Mucosa of stomach (tissue), 1 donor: ENCODE measurements at regions not wholly inside any gene's neighbourhood (a gene's known extent, or its start where the extent isn't known, plus 50 kb on each side); places are given as distances from the start of the nearest gene placed in this dataset.

ENCODE experiments used
- H3K27me3 ChIP-seq: one replicate; pipeline ENCODE4 v1.7.0; 2013; ENCODE audit warnings: mild to moderate bottlenecking, low read length; ENCODE audit not compliant: control insufficient read depth, insufficient read depth
- H3K36me3 ChIP-seq: one replicate; pipeline ENCODE4 v1.7.0; 2013; ENCODE audit warnings: low read length; ENCODE audit not compliant: control insufficient read depth, insufficient read depth
- H3K4me1 ChIP-seq: one replicate; pipeline ENCODE4 v1.7.0; 2013; ENCODE audit warnings: mild to moderate bottlenecking, low read length; ENCODE audit not compliant: control insufficient read depth, insufficient read depth
- H3K4me3 ChIP-seq: one replicate; pipeline ENCODE4 v1.7.0; 2013; ENCODE audit warnings: low read length
- H3K9ac ChIP-seq: one replicate; pipeline ENCODE4 v1.7.0; 2013; ENCODE audit warnings: mild to moderate bottlenecking, low read length, moderate library complexity
- H3K9me3 ChIP-seq: one replicate; pipeline ENCODE4 v1.7.0; 2013; ENCODE audit warnings: mild to moderate bottlenecking, low read length, moderate library complexity; ENCODE audit not compliant: control insufficient read depth
- donor health status: Pancreatic carcinoma.

- Histone ChIP-seq H3K9me3 (no peaks in the 10 kb centered on the region), H3K36me3 (no peaks in the 10 kb centered on the region), H3K4me3 (no peak overlapping the region), H3K9ac (no peak overlapping the region), H3K4me1 (no peaks in the 10 kb centered on the region), H3K27me3 (no peaks in the 10 kb centered on the region)
Measured at GRCh38 chr11:119845305-119845704, 116.3 kb upstream of the NECTIN1 start.

- peaks cover under 1% of the 10 kb centered on the region for H3K27me3 ChIP-seq
- H3K4me3 ChIP-seq: no peak overlapping the region
- H3K9ac ChIP-seq: no peak overlapping the region
- H3K9me3 ChIP-seq: no peaks in the 10 kb centered on the region
- H3K36me3 ChIP-seq: no peaks in the 10 kb centered on the region
- no peaks in the 10 kb centered on the region for H3K4me1 ChIP-seq
Measured at GRCh38 chr11:119844808-119845207, 115.8 kb upstream of the NECTIN1 start.

DNA sequence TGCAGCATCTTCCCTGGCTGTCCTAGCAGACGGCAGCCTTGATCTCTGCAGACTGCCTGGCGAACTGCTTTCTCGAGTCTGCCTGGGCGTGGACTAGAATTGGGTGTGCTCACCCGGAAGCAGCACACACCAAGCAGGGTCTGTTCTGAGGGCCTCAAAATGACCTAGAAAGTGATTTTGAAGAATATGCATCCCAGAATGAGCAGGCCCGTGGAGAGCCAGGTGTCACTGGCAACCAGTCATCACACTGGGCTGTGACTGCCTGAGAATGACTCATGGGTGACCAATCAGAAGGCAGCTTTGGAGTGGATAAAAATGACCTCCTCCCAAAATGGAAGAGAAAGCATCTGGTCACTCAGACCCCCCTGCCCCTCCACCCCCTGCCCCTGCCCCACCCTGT lies 114.9 kb upstream of the NECTIN1 start:
- H3K4me1 ChIP-seq: no peaks in the 10 kb centered on the region
- H3K36me3 ChIP-seq: no peaks in the 10 kb centered on the region
- H3K27me3 ChIP-seq: peaks cover 4% of the 10 kb centered on the region
- H3K9ac ChIP-seq: no peak overlapping the region
- H3K9me3 ChIP-seq: no peaks in the 10 kb centered on the region
- no peak overlapping the region for H3K4me3 ChIP-seq

GRCh38 chr11:119842731-119843130 lies 113.7 kb upstream of the NECTIN1 start:
- Histone ChIP-seq H3K27me3 (peaks cover 7% of the 10 kb centered on the region), H3K9me3 (no peaks in the 10 kb centered on the region), H3K4me3 (no peak overlapping the region), H3K4me1 (no peaks in the 10 kb centered on the region), H3K36me3 (no peaks in the 10 kb centered on the region), H3K9ac (no peak overlapping the region)

DNA sequence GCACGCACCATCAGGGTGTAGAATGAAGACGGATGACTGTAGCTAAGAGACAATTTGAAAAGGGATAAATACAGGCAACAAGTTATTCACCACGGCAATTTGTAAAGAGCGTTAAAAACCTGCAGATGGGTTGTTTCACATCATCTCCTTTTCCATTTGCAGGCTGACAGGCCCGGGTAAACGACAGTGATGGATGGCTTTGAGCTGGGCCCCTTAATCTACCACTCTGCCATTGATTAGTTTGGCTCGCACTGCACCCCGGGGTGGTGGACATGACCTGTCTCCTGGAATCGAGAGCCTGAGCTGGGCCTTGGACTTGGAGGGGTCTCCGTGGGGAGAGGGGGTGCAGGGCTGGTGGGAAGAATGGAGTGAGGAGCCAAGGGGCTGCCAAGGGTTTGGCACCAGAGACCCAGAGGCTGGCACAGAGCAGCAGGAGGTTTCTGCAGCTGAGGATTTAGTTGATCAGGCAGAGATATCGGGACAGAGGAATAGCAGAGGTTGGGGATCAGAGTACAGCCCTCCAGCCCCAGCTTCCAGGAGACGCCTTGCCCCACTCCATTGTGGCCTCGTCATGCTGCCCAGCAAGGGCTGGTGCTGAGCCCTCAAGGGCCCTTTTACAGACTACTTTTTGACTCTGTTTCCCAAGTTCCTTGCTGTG lies 110.6 kb upstream of the NECTIN1 start:
- H3K4me3 ChIP-seq: no peak overlapping the region
- H3K9ac ChIP-seq: no peak overlapping the region
- H3K36me3 ChIP-seq: no peaks in the 10 kb centered on the region
- no peaks in the 10 kb centered on the region for H3K4me1 ChIP-seq
- no peaks in the 10 kb centered on the region for H3K9me3 ChIP-seq
- peaks cover 7% of the 10 kb centered on the region for H3K27me3 ChIP-seq

- H3K4me1 ChIP-seq: peaks cover 14% of the 10 kb centered on the region
- H3K36me3 ChIP-seq: no peaks in the 10 kb centered on the region
- H3K9ac ChIP-seq: no peak overlapping the region
- H3K4me3 ChIP-seq: no peak overlapping the region
- no peaks in the 10 kb centered on the region for H3K9me3 ChIP-seq
- peaks cover 7% of the 10 kb centered on the region for H3K27me3 ChIP-seq
Measured at GRCh38 chr11:119835753-119836152, 106.8 kb upstream of the NECTIN1 start.

DNA sequence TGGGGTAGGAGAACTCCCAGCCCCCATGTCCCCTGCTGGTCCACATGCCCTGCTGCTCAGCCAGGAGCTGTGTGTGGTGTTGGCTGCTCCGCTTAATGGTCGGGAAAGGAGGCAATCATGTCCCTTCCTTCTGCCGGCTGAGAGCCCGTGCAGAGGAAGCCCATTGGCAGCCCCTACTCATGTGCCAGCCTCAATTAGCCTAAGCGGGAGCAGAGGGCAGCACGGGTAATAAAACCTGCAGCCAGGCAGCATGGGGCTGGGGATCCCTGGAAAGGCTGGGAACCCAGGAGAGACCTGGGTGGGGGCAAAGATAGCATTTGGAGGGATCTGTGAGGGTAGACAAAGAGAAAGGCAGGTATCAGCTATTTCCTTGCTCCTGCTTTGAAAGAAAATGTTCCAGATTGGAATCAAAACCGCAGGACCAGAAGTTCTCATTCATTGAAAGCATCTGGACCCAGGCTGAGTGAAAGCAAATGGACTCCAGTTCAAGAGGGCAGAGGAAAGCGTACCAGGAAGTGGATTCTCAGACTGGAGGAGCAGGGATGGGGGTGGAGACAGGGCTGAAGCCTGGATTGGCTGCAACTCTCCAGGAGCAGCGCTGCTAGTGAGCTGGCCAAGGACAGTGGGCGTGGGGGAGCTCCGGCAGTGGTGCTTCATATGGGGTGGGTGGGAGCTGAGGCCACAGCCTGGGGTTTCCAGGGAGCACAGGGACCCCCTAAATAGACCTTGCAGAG lies 103.4 kb upstream of the NECTIN1 start:
- no peaks in the 10 kb centered on the region for H3K27me3 ChIP-seq
- H3K36me3 ChIP-seq: no peaks in the 10 kb centered on the region
- H3K4me1 ChIP-seq: peaks cover 14% of the 10 kb centered on the region
- no peak overlapping the region for H3K4me3 ChIP-seq
- no peak overlapping the region for H3K9ac ChIP-seq
- no peaks in the 10 kb centered on the region for H3K9me3 ChIP-seq

DNA sequence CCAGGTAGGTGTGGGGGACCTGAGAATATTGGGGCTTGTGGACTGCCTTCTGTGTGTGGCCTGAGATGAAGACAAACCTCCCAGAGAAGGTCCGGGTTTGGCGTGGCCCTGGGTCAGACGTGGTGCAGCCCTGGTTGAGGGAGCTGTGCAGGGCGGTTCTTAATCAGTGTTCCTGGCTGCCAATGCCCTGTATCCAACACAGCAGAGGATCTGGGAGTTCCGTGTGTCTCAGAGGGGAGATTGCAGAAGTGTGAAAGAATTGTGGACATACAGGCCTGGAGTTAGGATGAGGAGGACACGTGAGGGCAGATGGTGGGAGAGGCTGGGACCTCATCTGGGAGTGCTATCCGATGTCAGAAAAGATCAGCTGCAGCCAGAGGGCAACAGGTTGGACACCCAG lies 102.0 kb upstream of the NECTIN1 start:
- no peak overlapping the region for H3K9ac ChIP-seq
- H3K4me1 ChIP-seq: peaks cover 14% of the 10 kb centered on the region
- H3K4me3 ChIP-seq: no peak overlapping the region
- H3K27me3 ChIP-seq: no peaks in the 10 kb centered on the region
- no peaks in the 10 kb centered on the region for H3K9me3 ChIP-seq
- H3K36me3 ChIP-seq: no peaks in the 10 kb centered on the region

DNA sequence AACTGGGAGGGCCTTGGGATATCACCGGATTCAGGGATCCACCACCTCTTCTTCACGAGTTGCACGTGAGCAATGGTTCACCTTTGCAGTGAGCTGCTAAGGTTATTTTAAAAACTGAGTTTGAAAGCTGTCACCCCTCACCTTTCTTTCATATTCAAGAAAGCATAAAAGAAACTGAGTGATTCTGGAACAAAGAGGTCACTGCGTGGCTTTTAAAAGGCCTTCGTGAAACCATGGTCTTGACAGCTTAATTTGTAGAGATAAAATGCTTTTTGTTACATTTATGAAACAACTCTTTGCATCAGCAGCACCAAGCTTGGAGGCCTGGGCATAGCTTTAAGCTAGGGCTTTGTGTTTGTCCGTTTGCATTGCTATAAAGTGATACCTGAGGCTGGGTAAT lies 101.4 kb upstream of the NECTIN1 start:
- H3K36me3 ChIP-seq: no peaks in the 10 kb centered on the region
- no peaks in the 10 kb centered on the region for H3K9me3 ChIP-seq
- H3K9ac ChIP-seq: no peak overlapping the region
- H3K4me3 ChIP-seq: no peak overlapping the region
- H3K4me1 ChIP-seq: peaks cover 14% of the 10 kb centered on the region
- H3K27me3 ChIP-seq: no peaks in the 10 kb centered on the region

- Histone ChIP-seq H3K27me3 (no peaks in the 10 kb centered on the region), H3K4me1 (peaks cover 14% of the 10 kb centered on the region), H3K9me3 (no peaks in the 10 kb centered on the region), H3K9ac (no peak overlapping the region), H3K4me3 (no peak overlapping the region), H3K36me3 (no peaks in the 10 kb centered on the region)
Measured at GRCh38 chr11:119829402-119829801, 100.4 kb upstream of the NECTIN1 start.

GRCh38 chr11:119828819-119829218 lies 99.8 kb upstream of the NECTIN1 start:
- Histone ChIP-seq H3K27me3 (no peaks in the 10 kb centered on the region), H3K4me1 (peaks cover 14% of the 10 kb centered on the region), H3K4me3 (no peak overlapping the region), H3K9me3 (no peaks in the 10 kb centered on the region), H3K9ac (no peak overlapping the region), H3K36me3 (no peaks in the 10 kb centered on the region)

DNA sequence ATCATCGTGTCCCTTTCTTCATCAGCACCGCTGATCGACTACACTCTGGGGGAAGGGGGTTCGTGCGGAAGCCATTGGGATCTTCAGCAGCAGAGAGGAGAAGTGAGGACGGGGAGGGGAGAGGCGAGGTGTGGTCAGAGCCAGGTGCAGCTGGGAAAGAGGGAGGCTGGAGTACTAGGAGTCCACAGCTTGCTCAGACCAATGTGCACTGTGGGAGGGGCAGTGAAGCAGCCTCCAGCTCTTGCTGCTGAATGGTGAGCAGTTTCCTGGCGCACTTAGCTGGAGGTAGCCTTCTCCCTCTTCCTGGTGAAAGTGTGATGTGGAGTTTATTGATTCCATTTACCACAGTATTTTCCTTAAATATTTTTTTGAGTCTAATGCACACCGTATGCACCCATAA lies 99.0 kb upstream of the NECTIN1 start:
- Histone ChIP-seq H3K36me3 (no peaks in the 10 kb centered on the region), H3K9me3 (no peaks in the 10 kb centered on the region), H3K9ac (no peak overlapping the region), H3K27me3 (no peaks in the 10 kb centered on the region), H3K4me1 (peaks cover 12% of the 10 kb centered on the region), H3K4me3 (no peak overlapping the region)
